ENCODE measurements at regions not wholly inside any gene's neighbourhood (a gene's known extent, or its start where the extent isn't known, plus 50 kb on each side); places are given as distances from the start of the nearest gene placed in this dataset.

GRCh38 chr1:112075566-112075965 lies 86.1 kb upstream of the KCND3 start (continued):
- TF ChIP-seq, protein P1, sequence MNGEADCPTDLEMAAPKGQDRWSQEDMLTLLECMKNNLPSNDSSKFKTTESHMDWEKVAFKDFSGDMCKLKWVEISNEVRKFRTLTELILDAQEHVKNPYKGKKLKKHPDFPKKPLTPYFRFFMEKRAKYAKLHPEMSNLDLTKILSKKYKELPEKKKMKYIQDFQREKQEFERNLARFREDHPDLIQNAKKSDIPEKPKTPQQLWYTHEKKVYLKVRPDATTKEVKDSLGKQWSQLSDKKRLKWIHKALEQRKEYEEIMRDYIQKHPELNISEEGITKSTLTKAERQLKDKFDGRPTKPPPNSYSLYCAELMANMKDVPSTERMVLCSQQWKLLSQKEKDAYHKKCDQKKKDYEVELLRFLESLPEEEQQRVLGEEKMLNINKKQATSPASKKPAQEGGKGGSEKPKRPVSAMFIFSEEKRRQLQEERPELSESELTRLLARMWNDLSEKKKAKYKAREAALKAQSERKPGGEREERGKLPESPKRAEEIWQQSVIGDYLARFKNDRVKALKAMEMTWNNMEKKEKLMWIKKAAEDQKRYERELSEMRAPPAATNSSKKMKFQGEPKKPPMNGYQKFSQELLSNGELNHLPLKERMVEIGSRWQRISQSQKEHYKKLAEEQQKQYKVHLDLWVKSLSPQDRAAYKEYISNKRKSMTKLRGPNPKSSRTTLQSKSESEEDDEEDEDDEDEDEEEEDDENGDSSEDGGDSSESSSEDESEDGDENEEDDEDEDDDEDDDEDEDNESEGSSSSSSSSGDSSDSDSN (IDR thresholded peaks at IDR 0.05; ENCODE audit: borderline replicate concordance in 1 of 2, low read depth in 2 of 2, low read length in 2 of 2): no peak
- no peak for TF ChIP-seq MECOM (CRISPR knock-in tag; IDR thresholded peaks at IDR 0.05)

DNA sequence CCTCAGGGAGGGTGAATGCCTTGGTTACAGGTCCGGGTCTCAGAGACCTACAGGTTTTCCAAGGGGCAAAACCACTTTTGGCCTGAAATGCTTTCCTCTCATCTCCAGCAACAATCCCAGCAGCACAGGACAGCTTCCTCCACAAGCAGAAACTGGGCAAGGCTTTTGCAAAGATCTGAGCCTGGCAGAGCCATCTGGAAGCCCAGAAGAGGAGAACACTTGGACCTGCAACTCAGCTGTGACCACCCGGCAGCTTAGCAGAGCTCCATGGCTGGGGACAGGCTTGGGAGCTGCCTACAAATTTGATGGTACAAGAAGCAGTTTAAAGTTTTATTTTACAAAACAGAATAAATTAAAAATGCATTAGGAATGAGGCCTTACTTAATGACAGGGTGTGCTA lies 90.0 kb upstream of the KCND3 start:
- in situ Hi-C loops (cut with MboI): no loop called here
- no peak for ATAC-seq
- 0% methylated on average over 2 of the region's 2 CpGs for WGBS (ENCODE audit: insufficient coverage, low coverage, missing lambda C conversion rate)
- ChIA-PET POLR2A (interaction anchor here (1.3 to 1.4 kb wide), 2 partner anchors 9 to 17 kb away, joined by 4 read pairs; no protein-coding TSS in a partner anchor), CTCF (ENCODE audit: low intra/inter-chr PET ratio) (no interaction called here)
- no TSS peak for BruUV-seq (replicated peaks)
- Histone ChIP-seq H3K79me2 (ENCODE audit: control insufficient read depth, insufficient read depth, low read length) (no peaks in the 10 kb centered on the region), H3K27ac (ENCODE audit: extremely low read depth, low read depth, low read length) (no peak overlapping the region), H3K4me3 (no peak overlapping the region), H4K20me1 (replicated peaks; ENCODE audit: control insufficient read depth, insufficient read depth, low read length) (no peaks in the 10 kb centered on the region), H3K9me3 (replicated peaks; ENCODE audit: control insufficient read depth, insufficient read depth, low read depth, low read length) (no peaks in the 10 kb centered on the region), H3K36me3 (ENCODE audit: control insufficient read depth, insufficient read depth, low read length) (no peaks in the 10 kb centered on the region), H3K27me3 (ENCODE audit: control insufficient read depth in 2 of 2, insufficient read depth in 2 of 2, low read length in 2 of 2) (no peaks in the 10 kb centered on the region), H3K4me2 (ENCODE audit: insufficient read depth, low read length) (no peak overlapping the region), H2AFZ (ENCODE audit: low read depth, low read length) (no peak overlapping the region), H3K9ac (ENCODE audit: insufficient read depth in 1 of 2, low read depth in 2 of 2, low read length in 2 of 2) (no peak overlapping the region), H3K4me1 (replicated peaks in 1 of 2; ENCODE audit: control insufficient read depth in 2 of 2, insufficient read depth in 2 of 2, low read length in 2 of 2) (no peaks in the 10 kb centered on the region), H3K9me1 (ENCODE audit: control insufficient read depth, insufficient read depth, low read length) (no peaks in the 10 kb centered on the region)
- TF ChIP-seq ZNF785 (CRISPR knock-in tag; IDR thresholded peaks at IDR 0.05) (no peak), ERF (CRISPR knock-in tag; IDR thresholded peaks at IDR 0.05) (no peak), ZEB2 (IDR thresholded peaks at IDR 0.05) (no peak), TAF7 (tag; IDR thresholded peaks at IDR 0.05) (no peak), SMC3 (conservative IDR thresholded peaks at IDR 0.05; ENCODE audit: insufficient read depth, low read depth, low read length) (no peak), SMARCC2 (IDR thresholded peaks at IDR 0.05; ENCODE audit: low read depth) (no peak), ZNF24 (IDR thresholded peaks at IDR 0.05) (no peak), TOE1 (IDR thresholded peaks at IDR 0.05; ENCODE audit: borderline replicate concordance) (no peak), TOE1 (CRISPR knock-in tag; IDR thresholded peaks at IDR 0.05; ENCODE audit: borderline replicate concordance, low read depth) (no peak), ZNF717 (CRISPR knock-in tag; IDR thresholded peaks at IDR 0.05) (no peak), OTX1 (CRISPR knock-in tag; IDR thresholded peaks at IDR 0.05) (no peak)
- DNase-seq (ENCODE audit: extremely low read depth in 1 of 4, low spot score in 3 of 4): no peak
- intact Hi-C loops (cut with micrococcal nuclease): no loop called here
- FAIRE-seq: no peak

Data from K562 (cell line).